Endothelial cell (in vitro differentiated cells): ENCODE measurements at regions not wholly inside any gene's neighbourhood (a gene's known extent, or its start where the extent isn't known, plus 50 kb on each side); places are given as distances from the start of the nearest gene placed in this dataset.

Source experiments
- DNase-seq: peaks from one replicate; pipeline ENCODE4 v3.0.0; 2021; ENCODE audit warnings: low spot score
- H3K27ac Mint-ChIP-seq: one replicate; pipeline ENCODE4 v1.8.0; 2021; ENCODE audit warnings: mixed read lengths, inconsistent platforms; ENCODE audit not compliant: unreplicated experiment
- H3K27me3 Mint-ChIP-seq: one replicate; pipeline ENCODE4 v1.8.0; 2021; ENCODE audit warnings: mild to moderate bottlenecking, moderate library complexity, mixed read lengths, inconsistent platforms; ENCODE audit not compliant: unreplicated experiment
- H3K36me3 Mint-ChIP-seq: one replicate; pipeline ENCODE4 v1.8.0; 2021; ENCODE audit warnings: mild to moderate bottlenecking, low read depth, mixed read lengths, inconsistent platforms; ENCODE audit not compliant: unreplicated experiment
- H3K4me1 Mint-ChIP-seq: one replicate; pipeline ENCODE4 v1.8.0; 2021; ENCODE audit warnings: mild to moderate bottlenecking, mixed read lengths, inconsistent platforms; ENCODE audit not compliant: unreplicated experiment
- H3K4me3 Mint-ChIP-seq: one replicate; pipeline ENCODE4 v1.8.0; 2021; ENCODE audit warnings: mild to moderate bottlenecking, mixed read lengths, inconsistent platforms; ENCODE audit not compliant: unreplicated experiment
- H3K9me3 Mint-ChIP-seq: one replicate; pipeline ENCODE4 v1.8.0; 2021; ENCODE audit warnings: mixed read lengths, inconsistent platforms; ENCODE audit not compliant: unreplicated experiment
- CTCF ChIP-seq: fragments of 200-600 bp; sonication (generic); IDR thresholded peaks from one replicate; pipeline ENCODE4 v1.5.0; 2021; ENCODE audit warnings: antibody characterized with exemption; ENCODE audit not compliant: unreplicated experiment

- no peak for TF ChIP-seq CTCF
- peaks cover 14% of the 10 kb centered on the region for H3K4me1 Mint-ChIP-seq
- DNase-seq, result no peak
- no peak overlapping the region for H3K27ac Mint-ChIP-seq
- no peaks in the 10 kb centered on the region for H3K27me3 Mint-ChIP-seq
- no peaks in the 10 kb centered on the region for H3K9me3 Mint-ChIP-seq
- H3K4me3 Mint-ChIP-seq, result no peak overlapping the region
- H3K36me3 Mint-ChIP-seq, result no peaks in the 10 kb centered on the region
Measured at GRCh38 chr4:124484008-124484407, 228.5 kb downstream of the ANKRD50 start.

GRCh38 chr4:124484940-124485339, 227.6 kb downstream of the ANKRD50 start:
- Mint-ChIP-seq H3K36me3 (no peaks in the 10 kb centered on the region), H3K27me3 (no peaks in the 10 kb centered on the region), H3K27ac (no peak overlapping the region), H3K4me3 (no peak overlapping the region), H3K9me3 (no peaks in the 10 kb centered on the region), H3K4me1 (peaks cover 11% of the 10 kb centered on the region)
- TF ChIP-seq CTCF, result no peak
- DNase-seq, result no peak

- no peaks in the 10 kb centered on the region for H3K36me3 Mint-ChIP-seq
- TF ChIP-seq CTCF, result no peak
- H3K27me3 Mint-ChIP-seq, result no peaks in the 10 kb centered on the region
- H3K27ac Mint-ChIP-seq, result no peak overlapping the region
- H3K4me1 Mint-ChIP-seq, result peaks cover 11% of the 10 kb centered on the region
- no peak overlapping the region for H3K4me3 Mint-ChIP-seq
- DNase-seq, result no peak
- no peaks in the 10 kb centered on the region for H3K9me3 Mint-ChIP-seq
Measured at GRCh38 chr4:124486423-124486822, 226.1 kb downstream of the ANKRD50 start.

GRCh38 chr4:124487651-124488050, 224.9 kb downstream of the ANKRD50 start:
- H3K4me3 Mint-ChIP-seq, result no peak overlapping the region
- H3K4me1 Mint-ChIP-seq, result peaks cover 9% of the 10 kb centered on the region
- TF ChIP-seq CTCF, result no peak
- H3K9me3 Mint-ChIP-seq, result no peaks in the 10 kb centered on the region
- no peak overlapping the region for H3K27ac Mint-ChIP-seq
- no peaks in the 10 kb centered on the region for H3K36me3 Mint-ChIP-seq
- no peaks in the 10 kb centered on the region for H3K27me3 Mint-ChIP-seq
- no peak for DNase-seq

GRCh38 chr4:124491361-124492145, 221.0 kb downstream of the ANKRD50 start:
- H3K4me3 Mint-ChIP-seq, result no peak overlapping the region
- no peak for DNase-seq
- no peak overlapping the region for H3K27ac Mint-ChIP-seq
- no peaks in the 10 kb centered on the region for H3K36me3 Mint-ChIP-seq
- no peak for TF ChIP-seq CTCF
- H3K9me3 Mint-ChIP-seq, result no peaks in the 10 kb centered on the region
- H3K4me1 Mint-ChIP-seq, result no peaks in the 10 kb centered on the region
- no peaks in the 10 kb centered on the region for H3K27me3 Mint-ChIP-seq
